DND-41 (cell line): ENCODE measurements at regions not wholly inside any gene's neighbourhood (a gene's known extent, or its start where the extent isn't known, plus 50 kb on each side); places are given as distances from the start of the nearest gene placed in this dataset.

Experiments used
- EZH2 ChIP-seq: IDR thresholded peaks from 3 replicates; pipeline ENCODE4 v1.6.1; 2012; ENCODE audit warnings: borderline replicate concordance, low read depth, mild to moderate bottlenecking, moderate library complexity, low read length, inconsistent platforms; ENCODE audit not compliant: severe bottlenecking
- TF ChIP-seq, protein P1 (sequence below): IDR thresholded peaks from 2 replicates; pipeline ENCODE4 v1.5.1; 2012; ENCODE audit warnings: borderline replicate concordance, low read length, moderate library complexity, mild to moderate bottlenecking; ENCODE audit not compliant: poor library complexity, severe bottlenecking; ENCODE audit errors: extremely low read depth

DNA sequence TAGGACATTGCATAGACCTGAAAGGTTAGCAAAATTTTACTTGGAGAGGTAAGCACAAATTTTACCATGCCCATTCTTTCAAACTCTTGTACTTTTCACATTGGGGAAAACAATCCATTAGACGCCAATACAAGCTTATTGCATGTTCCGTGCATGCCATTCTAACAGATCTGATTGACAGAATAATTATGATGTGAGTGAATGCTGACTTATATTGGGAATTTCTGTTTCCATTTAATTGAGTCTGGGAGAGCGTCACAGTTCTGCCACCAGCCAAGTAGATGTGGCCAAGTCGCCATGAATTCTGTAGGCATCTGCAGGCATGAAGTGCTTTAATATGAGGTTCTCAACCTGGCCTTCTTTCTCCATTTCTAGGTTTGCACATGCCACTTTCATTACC is 1097.4 kb downstream of the VRK1 start:
- TF ChIP-seq, protein P1, sequence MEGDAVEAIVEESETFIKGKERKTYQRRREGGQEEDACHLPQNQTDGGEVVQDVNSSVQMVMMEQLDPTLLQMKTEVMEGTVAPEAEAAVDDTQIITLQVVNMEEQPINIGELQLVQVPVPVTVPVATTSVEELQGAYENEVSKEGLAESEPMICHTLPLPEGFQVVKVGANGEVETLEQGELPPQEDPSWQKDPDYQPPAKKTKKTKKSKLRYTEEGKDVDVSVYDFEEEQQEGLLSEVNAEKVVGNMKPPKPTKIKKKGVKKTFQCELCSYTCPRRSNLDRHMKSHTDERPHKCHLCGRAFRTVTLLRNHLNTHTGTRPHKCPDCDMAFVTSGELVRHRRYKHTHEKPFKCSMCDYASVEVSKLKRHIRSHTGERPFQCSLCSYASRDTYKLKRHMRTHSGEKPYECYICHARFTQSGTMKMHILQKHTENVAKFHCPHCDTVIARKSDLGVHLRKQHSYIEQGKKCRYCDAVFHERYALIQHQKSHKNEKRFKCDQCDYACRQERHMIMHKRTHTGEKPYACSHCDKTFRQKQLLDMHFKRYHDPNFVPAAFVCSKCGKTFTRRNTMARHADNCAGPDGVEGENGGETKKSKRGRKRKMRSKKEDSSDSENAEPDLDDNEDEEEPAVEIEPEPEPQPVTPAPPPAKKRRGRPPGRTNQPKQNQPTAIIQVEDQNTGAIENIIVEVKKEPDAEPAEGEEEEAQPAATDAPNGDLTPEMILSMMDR: no peak
- TF ChIP-seq EZH2: no peak
